OCI-LY3 (cell line): ENCODE measurements at regions not wholly inside any gene's neighbourhood (a gene's known extent, or its start where the extent isn't known, plus 50 kb on each side); places are given as distances from the start of the nearest gene placed in this dataset.
"Not testable (repeated sequence)": the region's sequence is repeated elsewhere in the genome, so short reads cannot be mapped to it uniquely, and the experiment has no call there.

ENCODE experiments used
- CTCF ChIP-seq: fragments of 200-600, 300-600 bp; sonication (generic); IDR thresholded peaks from 2 replicates; pipeline ENCODE4 v1.5.1; 2014; ENCODE audit warnings: antibody characterized with exemption, low read length, low read depth
- EZH2phosphoT487 ChIP-seq: fragments of 200-600 bp; shearing (Covaris generic); IDR thresholded peaks from 2 replicates; pipeline ENCODE4 v1.6.1; 2018; ENCODE audit warnings: antibody characterized with exemption, mixed run types, low read depth

DNA sequence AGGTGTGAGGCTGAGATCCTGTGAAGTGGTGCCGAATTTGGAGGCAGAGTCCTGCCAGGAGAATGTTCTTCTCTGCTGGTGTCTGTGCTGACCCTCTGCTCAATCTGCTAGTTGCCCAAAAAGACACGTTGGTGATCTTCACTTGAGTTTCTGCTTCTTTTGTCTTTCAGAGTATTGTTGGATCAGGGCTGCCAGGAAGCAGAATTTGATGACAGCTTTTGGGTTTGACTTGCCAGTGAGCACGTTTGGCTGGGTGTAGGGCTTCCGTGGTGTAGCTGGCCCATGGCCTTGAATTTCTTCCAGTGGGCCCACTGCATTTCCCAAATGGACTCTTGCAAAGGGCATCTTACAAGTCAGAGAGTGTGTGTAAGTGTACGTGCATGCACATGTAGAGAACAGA lies 183.9 kb upstream of the IRF2BP2 start:
- TF ChIP-seq CTCF, EZH2phosphoT487: not testable (repeated sequence)
